Left kidney (tissue), 1 donor: ENCODE measurements at regions not wholly inside any gene's neighbourhood (a gene's known extent, or its start where the extent isn't known, plus 50 kb on each side); places are given as distances from the start of the nearest gene placed in this dataset.

Experiments used
- DNase-seq: peaks from one replicate; pipeline ENCODE4 v3.0.0-alpha.2; 2013

GRCh38 chr3:14286887-14287500, 108.4 kb downstream of the LSM3 start:
- no peak for DNase-seq

- no peak for DNase-seq
Observed at GRCh38 chr3:14288177-14288788, 109.7 kb downstream of the LSM3 start.

GRCh38 chr3:14288833-14289451, 110.3 kb downstream of the LSM3 start:
- no peak for DNase-seq

- DNase-seq: no peak
Observed at GRCh38 chr3:14289590-14290461, 111.2 kb downstream of the LSM3 start.

- DNase-seq: peak; percentile 37
Observed at GRCh38 chr3:14290631-14291385, 111.6 kb upstream of the SLC6A6 start.

GRCh38 chr3:14295037-14295436, 107.4 kb upstream of the SLC6A6 start:
- DNase-seq: no peak

GRCh38 chr3:14295801-14296200, 106.6 kb upstream of the SLC6A6 start:
- no peak for DNase-seq

- DNase-seq: no peak
Observed at GRCh38 chr3:14297305-14297704, 105.1 kb upstream of the SLC6A6 start.

GRCh38 chr3:14297784-14298236, 104.6 kb upstream of the SLC6A6 start:
- peak; percentile 38 for DNase-seq

- no peak for DNase-seq
Observed at GRCh38 chr3:14298442-14298841, 104.0 kb upstream of the SLC6A6 start.

- DNase-seq: no peak
Observed at GRCh38 chr3:14298991-14299555, 103.3 kb upstream of the SLC6A6 start.

GRCh38 chr3:14299767-14300166, 102.6 kb upstream of the SLC6A6 start:
- DNase-seq: no peak

- DNase-seq: no peak
Observed at GRCh38 chr3:14300721-14301399, 101.5 kb upstream of the SLC6A6 start.

- DNase-seq: no peak
Observed at GRCh38 chr3:14301558-14301957, 100.8 kb upstream of the SLC6A6 start.

- DNase-seq: no peak
Observed at GRCh38 chr3:14303336-14304100, 98.9 kb upstream of the SLC6A6 start.

GRCh38 chr3:14304101-14305045, 98.0 kb upstream of the SLC6A6 start:
- no peak for DNase-seq

- no peak for DNase-seq
Observed at GRCh38 chr3:14305324-14305723, 97.1 kb upstream of the SLC6A6 start.

GRCh38 chr3:14306142-14306541, 96.3 kb upstream of the SLC6A6 start:
- DNase-seq: no peak
